ENCODE measurements at regions not wholly inside any gene's neighbourhood (a gene's known extent, or its start where the extent isn't known, plus 50 kb on each side); places are given as distances from the start of the nearest gene placed in this dataset.

DNA sequence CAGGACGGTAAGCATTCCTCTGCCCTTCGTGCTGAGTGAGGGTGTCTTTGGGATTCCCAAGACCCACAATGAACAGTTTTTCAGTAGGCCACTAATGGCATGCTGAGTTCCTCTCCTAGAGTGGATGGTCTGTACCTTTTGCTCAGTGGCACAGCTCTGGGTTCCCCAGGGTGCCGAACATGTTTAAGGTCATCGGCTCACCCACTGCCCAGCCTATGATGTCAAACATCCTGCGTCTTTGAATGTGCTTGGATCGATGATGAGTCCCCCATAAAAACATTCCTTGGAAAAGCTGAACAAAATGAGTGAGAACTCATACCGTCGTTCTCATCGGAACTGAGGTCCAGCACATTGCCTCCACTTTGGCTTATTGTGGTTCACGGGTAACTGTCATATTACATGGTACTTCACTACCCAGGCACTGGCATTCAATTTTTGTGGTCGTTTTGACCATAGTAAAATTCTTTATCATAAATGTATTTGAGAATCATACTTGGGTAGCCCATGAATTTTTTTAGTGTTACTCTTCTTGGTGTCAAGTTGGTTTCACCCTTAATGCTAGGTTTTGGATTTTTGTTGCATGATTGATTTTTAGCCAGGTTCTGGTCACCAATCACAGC, 118.2 kb downstream of the SNRPN start:
- H3K4me3 ChIP-seq (ENCODE audit: low read depth, low read length), result no peak overlapping the region
- H3K36me3 ChIP-seq (ENCODE audit: control insufficient read depth, insufficient read depth, low read length), result peaks cover 1% of the 10 kb centered on the region
- no peaks in the 10 kb centered on the region for H3K27me3 ChIP-seq (ENCODE audit: control insufficient read depth, insufficient read depth, low read length)
- TF ChIP-seq, protein P1, sequence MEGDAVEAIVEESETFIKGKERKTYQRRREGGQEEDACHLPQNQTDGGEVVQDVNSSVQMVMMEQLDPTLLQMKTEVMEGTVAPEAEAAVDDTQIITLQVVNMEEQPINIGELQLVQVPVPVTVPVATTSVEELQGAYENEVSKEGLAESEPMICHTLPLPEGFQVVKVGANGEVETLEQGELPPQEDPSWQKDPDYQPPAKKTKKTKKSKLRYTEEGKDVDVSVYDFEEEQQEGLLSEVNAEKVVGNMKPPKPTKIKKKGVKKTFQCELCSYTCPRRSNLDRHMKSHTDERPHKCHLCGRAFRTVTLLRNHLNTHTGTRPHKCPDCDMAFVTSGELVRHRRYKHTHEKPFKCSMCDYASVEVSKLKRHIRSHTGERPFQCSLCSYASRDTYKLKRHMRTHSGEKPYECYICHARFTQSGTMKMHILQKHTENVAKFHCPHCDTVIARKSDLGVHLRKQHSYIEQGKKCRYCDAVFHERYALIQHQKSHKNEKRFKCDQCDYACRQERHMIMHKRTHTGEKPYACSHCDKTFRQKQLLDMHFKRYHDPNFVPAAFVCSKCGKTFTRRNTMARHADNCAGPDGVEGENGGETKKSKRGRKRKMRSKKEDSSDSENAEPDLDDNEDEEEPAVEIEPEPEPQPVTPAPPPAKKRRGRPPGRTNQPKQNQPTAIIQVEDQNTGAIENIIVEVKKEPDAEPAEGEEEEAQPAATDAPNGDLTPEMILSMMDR (IDR thresholded peaks at IDR 0.05; ENCODE audit: insufficient read depth, low read length, poor library complexity, severe bottlenecking), result no peak
- DNase-seq (ENCODE audit: low read depth), result no peak

DNA sequence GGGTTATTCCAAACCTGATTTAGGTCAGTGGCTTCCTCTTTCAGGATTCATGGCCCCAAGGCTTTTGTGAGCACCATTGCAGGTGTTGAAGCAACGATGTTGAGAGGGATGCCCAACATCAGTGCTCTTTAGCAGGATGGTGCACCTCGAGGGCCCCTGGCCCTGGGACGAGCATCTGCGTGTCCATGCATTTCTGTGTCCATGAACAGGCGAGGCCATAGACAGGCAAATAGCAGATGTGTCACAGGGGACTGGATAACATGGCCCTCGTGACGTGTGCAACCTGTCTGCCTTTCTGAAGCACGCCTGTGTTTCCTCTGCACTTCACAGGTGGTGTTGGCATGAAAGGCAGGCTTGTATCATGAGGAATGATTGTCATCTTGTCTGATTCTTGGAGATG, 132.3 kb downstream of the SNRPN start:
- Histone ChIP-seq H3K36me3 (ENCODE audit: control insufficient read depth, insufficient read depth, low read length) (no peaks in the 10 kb centered on the region), H3K4me3 (ENCODE audit: low read depth, low read length) (no peak overlapping the region), H3K27me3 (ENCODE audit: control insufficient read depth, insufficient read depth, low read length) (no peaks in the 10 kb centered on the region)
- TF ChIP-seq, protein P1 (IDR thresholded peaks at IDR 0.05; ENCODE audit: insufficient read depth, low read length, poor library complexity, severe bottlenecking), result no peak
- DNase-seq (ENCODE audit: low read depth), result no peak

DNA sequence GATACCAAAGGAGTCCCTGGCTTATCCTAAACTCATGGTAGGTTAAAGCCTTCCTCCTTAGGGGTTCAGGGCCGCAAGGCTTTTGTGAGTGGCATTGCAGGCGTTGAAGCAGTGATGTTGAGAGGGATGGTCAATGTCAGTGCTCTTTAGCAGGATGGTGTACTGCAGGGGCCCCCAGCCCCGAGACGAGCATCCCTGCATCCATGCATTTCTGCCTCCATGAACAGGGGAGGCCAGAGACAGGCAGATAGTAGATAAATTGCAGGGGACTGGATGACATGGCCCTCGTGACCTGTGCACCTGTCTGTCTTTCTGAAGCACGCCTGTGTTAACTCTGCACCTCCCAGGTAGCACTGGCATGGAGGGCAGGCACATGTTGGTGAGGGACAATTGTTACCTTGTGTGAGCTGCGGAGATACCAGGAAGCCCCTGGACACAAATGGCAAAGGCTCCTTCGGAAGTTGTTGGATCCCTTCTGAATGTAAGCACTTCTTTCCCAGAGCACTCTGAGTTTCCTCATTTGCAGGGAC, 133.5 kb downstream of the SNRPN start:
- Histone ChIP-seq H3K36me3 (ENCODE audit: control insufficient read depth, insufficient read depth, low read length) (no peaks in the 10 kb centered on the region), H3K4me3 (ENCODE audit: low read depth, low read length) (no peak overlapping the region), H3K27me3 (ENCODE audit: control insufficient read depth, insufficient read depth, low read length) (no peaks in the 10 kb centered on the region)
- TF ChIP-seq, protein P1 (IDR thresholded peaks at IDR 0.05; ENCODE audit: insufficient read depth, low read length, poor library complexity, severe bottlenecking), result no peak
- no peak for DNase-seq (ENCODE audit: low read depth)

DNA sequence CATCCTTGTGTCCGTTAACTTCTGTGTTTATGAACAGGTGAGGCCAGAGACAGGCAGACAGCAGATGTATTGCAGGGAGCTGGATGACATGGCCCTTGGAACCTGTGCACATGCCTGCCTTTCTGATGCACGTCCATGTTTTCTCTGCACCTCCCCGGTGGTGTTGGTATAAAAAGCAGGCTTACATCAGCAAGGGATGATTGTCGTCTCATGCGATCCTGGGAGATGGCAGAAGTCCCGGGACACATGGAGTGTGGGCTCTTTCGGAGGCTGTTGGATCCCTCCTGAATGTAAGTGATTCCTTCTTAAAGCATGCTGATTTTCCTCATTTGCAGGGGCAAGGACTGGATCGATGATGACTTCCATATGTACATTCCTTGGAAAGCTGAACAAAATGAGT, 134.8 kb downstream of the SNRPN start:
- Histone ChIP-seq H3K4me3 (ENCODE audit: low read depth, low read length) (no peak overlapping the region), H3K36me3 (ENCODE audit: control insufficient read depth, insufficient read depth, low read length) (no peaks in the 10 kb centered on the region), H3K27me3 (ENCODE audit: control insufficient read depth, insufficient read depth, low read length) (no peaks in the 10 kb centered on the region)
- DNase-seq (ENCODE audit: low read depth), result no peak
- TF ChIP-seq, protein P1 (IDR thresholded peaks at IDR 0.05; ENCODE audit: insufficient read depth, low read length, poor library complexity, severe bottlenecking), result no peak

DNA sequence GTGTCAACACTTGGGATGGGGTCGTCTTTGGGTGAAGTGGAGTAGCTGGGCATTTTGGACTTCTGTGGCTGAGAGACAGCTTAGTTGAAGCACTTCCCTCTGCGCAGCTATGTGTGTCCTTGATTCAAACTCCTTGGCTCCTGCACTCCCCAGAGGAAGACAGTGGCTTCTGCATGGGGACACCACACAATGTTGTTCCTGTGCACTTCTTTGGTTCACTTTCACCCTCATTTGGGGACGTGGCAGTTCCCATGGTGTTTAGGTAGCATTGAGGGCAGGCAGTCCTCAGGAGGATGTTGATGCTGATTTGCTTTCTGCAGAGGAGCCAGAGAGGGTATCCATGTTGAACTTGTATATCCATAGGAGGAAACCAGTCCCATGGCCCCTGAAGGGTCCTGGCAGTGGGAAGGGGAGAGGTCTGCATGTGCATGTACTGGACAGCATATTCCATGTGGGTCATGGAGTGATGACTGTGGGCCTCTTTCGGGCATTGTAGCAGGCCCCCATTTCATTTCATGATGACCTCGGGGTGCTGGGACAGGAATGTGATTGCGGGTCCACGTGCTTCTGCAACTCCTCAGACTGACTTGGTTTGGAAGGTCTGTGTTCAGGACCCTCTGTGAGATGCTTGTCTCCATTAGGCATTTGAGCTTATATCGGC, 135.4 kb downstream of the SNRPN start:
- H3K27me3 ChIP-seq (ENCODE audit: control insufficient read depth, insufficient read depth, low read length), result no peaks in the 10 kb centered on the region
- H3K4me3 ChIP-seq (ENCODE audit: low read depth, low read length), result no peak overlapping the region
- no peaks in the 10 kb centered on the region for H3K36me3 ChIP-seq (ENCODE audit: control insufficient read depth, insufficient read depth, low read length)
- no peak for DNase-seq (ENCODE audit: low read depth)
- TF ChIP-seq, protein P1 (IDR thresholded peaks at IDR 0.05; ENCODE audit: insufficient read depth, low read length, poor library complexity, severe bottlenecking), result no peak

All from kidney epithelial cell (primary cell).